ENCODE measurements at regions not wholly inside any gene's neighbourhood (a gene's known extent, or its start where the extent isn't known, plus 50 kb on each side); places are given as distances from the start of the nearest gene placed in this dataset.

- no peaks in the 10 kb centered on the region for H4K20me1 ChIP-seq (ENCODE audit: insufficient read depth, low read length)
- H3K36me3 ChIP-seq (ENCODE audit: insufficient read depth, low read length): no peaks in the 10 kb centered on the region
- no peaks in the 10 kb centered on the region for H3K4me1 ChIP-seq (ENCODE audit: insufficient read depth, low read length, poor library complexity, severe bottlenecking)
- H3K27ac ChIP-seq (ENCODE audit: low read depth, low read length, poor library complexity, severe bottlenecking): no peak overlapping the region
- intact Hi-C loops (cut with micrococcal nuclease; ENCODE audit: unreplicated experiment): no loop called here
- POLR2A ChIA-PET: interaction anchor here (0.6 kb wide), 1 partner anchor 166 kb away, joined by 4 read pairs; no protein-coding TSS in a partner anchor
- no peak overlapping the region for H3K4me3 ChIP-seq (ENCODE audit: low read depth, low read length, poor library complexity, severe bottlenecking)
- no TSS peak for BruUV-seq (replicated peaks)
- H3K79me2 ChIP-seq (ENCODE audit: insufficient read depth, low read depth, low read length): no peaks in the 10 kb centered on the region
- no peak for TF ChIP-seq EZH2phosphoT487 (IDR thresholded peaks at IDR 0.05; ENCODE audit: borderline replicate concordance, low read depth, low read length)
- no peak overlapping the region for H3K4me2 ChIP-seq (ENCODE audit: low read length)
- no peaks in the 10 kb centered on the region for H3K9me3 ChIP-seq (ENCODE audit: low read length)
- CTCF ChIA-PET (ENCODE audit: unreplicated experiment): no interaction called here
- no peaks in the 10 kb centered on the region for H3K9me2 ChIP-seq (ENCODE audit: insufficient read depth, low read length)
- DNase-seq (ENCODE audit: low spot score): no peak
- H2AFZ ChIP-seq (ENCODE audit: low read length): no peak overlapping the region
Observed at GRCh38 chr2:12316476-12316875, 400.3 kb upstream of the TRIB2 start.

GRCh38 chr2:12317286-12317685, 399.4 kb upstream of the TRIB2 start:
- H3K27ac ChIP-seq (ENCODE audit: low read depth, low read length, poor library complexity, severe bottlenecking): no peak overlapping the region
- H3K9me2 ChIP-seq (ENCODE audit: insufficient read depth, low read length): no peaks in the 10 kb centered on the region
- DNase-seq (ENCODE audit: low spot score): no peak
- CTCF ChIA-PET (ENCODE audit: unreplicated experiment): no interaction called here
- POLR2A ChIA-PET: no interaction called here
- no peak overlapping the region for H3K4me2 ChIP-seq (ENCODE audit: low read length)
- H3K36me3 ChIP-seq (ENCODE audit: insufficient read depth, low read length): no peaks in the 10 kb centered on the region
- no TSS peak for BruUV-seq (replicated peaks)
- no peak overlapping the region for H2AFZ ChIP-seq (ENCODE audit: low read length)
- no peaks in the 10 kb centered on the region for H3K79me2 ChIP-seq (ENCODE audit: insufficient read depth, low read depth, low read length)
- intact Hi-C loops (cut with micrococcal nuclease; ENCODE audit: unreplicated experiment): no loop called here
- H3K4me1 ChIP-seq (ENCODE audit: insufficient read depth, low read length, poor library complexity, severe bottlenecking): no peaks in the 10 kb centered on the region
- TF ChIP-seq EZH2phosphoT487 (IDR thresholded peaks at IDR 0.05; ENCODE audit: borderline replicate concordance, low read depth, low read length): no peak
- no peak for TF ChIP-seq CTCF (conservative IDR thresholded peaks at IDR 0.05; ENCODE audit: low read length)
- no peaks in the 10 kb centered on the region for H3K9me3 ChIP-seq (ENCODE audit: low read length)
- H4K20me1 ChIP-seq (ENCODE audit: insufficient read depth, low read length): no peaks in the 10 kb centered on the region
- H3K4me3 ChIP-seq (ENCODE audit: low read depth, low read length, poor library complexity, severe bottlenecking): no peak overlapping the region

- BruUV-seq (replicated peaks): no TSS peak
- H3K4me2 ChIP-seq (ENCODE audit: low read length): no peak overlapping the region
- H3K4me1 ChIP-seq (ENCODE audit: insufficient read depth, low read length, poor library complexity, severe bottlenecking): no peaks in the 10 kb centered on the region
- no peaks in the 10 kb centered on the region for H3K79me2 ChIP-seq (ENCODE audit: insufficient read depth, low read depth, low read length)
- no peaks in the 10 kb centered on the region for H4K20me1 ChIP-seq (ENCODE audit: insufficient read depth, low read length)
- H3K36me3 ChIP-seq (ENCODE audit: insufficient read depth, low read length): no peaks in the 10 kb centered on the region
- no peak overlapping the region for H3K4me3 ChIP-seq (ENCODE audit: low read depth, low read length, poor library complexity, severe bottlenecking)
- no peak overlapping the region for H3K27ac ChIP-seq (ENCODE audit: low read depth, low read length, poor library complexity, severe bottlenecking)
- H2AFZ ChIP-seq (ENCODE audit: low read length): no peak overlapping the region
- H3K9me2 ChIP-seq (ENCODE audit: insufficient read depth, low read length): no peaks in the 10 kb centered on the region
- H3K9me3 ChIP-seq (ENCODE audit: low read length): no peaks in the 10 kb centered on the region
- ChIA-PET CTCF (ENCODE audit: unreplicated experiment) (no interaction called here), POLR2A (interaction anchor here (1.9 kb wide), 1 partner anchor 13 kb away, joined by 4 read pairs; no protein-coding TSS in a partner anchor)
- intact Hi-C loops (cut with micrococcal nuclease; ENCODE audit: unreplicated experiment): no loop called here
- TF ChIP-seq EZH2phosphoT487 (IDR thresholded peaks at IDR 0.05; ENCODE audit: borderline replicate concordance, low read depth, low read length): no peak
- TF ChIP-seq CTCF (conservative IDR thresholded peaks at IDR 0.05; ENCODE audit: low read length): no peak
- DNase-seq (ENCODE audit: low spot score): no peak
Observed at GRCh38 chr2:12317814-12318426, 398.8 kb upstream of the TRIB2 start.
